NK-92 (cell line): ENCODE measurements at regions not wholly inside any gene's neighbourhood (a gene's known extent, or its start where the extent isn't known, plus 50 kb on each side); places are given as distances from the start of the nearest gene placed in this dataset.

Experiments used
- DNase-seq: peaks from one replicate; lab custom pipeline; 2025; ENCODE audit not compliant: unreplicated experiment; lab: John Stamatoyannopoulos, UW

- DNase-seq, result no peak
These were observed 371.3 kb upstream of the DDHD1 start for GRCh38 chr14:53524391-53524790.

GRCh38 chr14:53523226-53523625 lies 370.1 kb upstream of the DDHD1 start:
- no peak for DNase-seq

GRCh38 chr14:53520078-53520928 lies 367.2 kb upstream of the DDHD1 start:
- DNase-seq, result no peak

- DNase-seq, result no peak
These were observed 366.0 kb upstream of the DDHD1 start for GRCh38 chr14:53519137-53519536.

GRCh38 chr14:53517270-53517960 lies 364.3 kb upstream of the DDHD1 start:
- DNase-seq, result no peak

GRCh38 chr14:53516261-53516774 lies 363.2 kb upstream of the DDHD1 start:
- no peak for DNase-seq

GRCh38 chr14:53515276-53515675 lies 362.2 kb upstream of the DDHD1 start:
- DNase-seq, result no peak

- DNase-seq, result no peak
These were observed 361.1 kb upstream of the DDHD1 start for GRCh38 chr14:53514197-53514596.

GRCh38 chr14:53510281-53510912 lies 357.3 kb upstream of the DDHD1 start:
- no peak for DNase-seq

- no peak for DNase-seq
These were observed 356.4 kb upstream of the DDHD1 start for GRCh38 chr14:53509276-53510244.

GRCh38 chr14:53501361-53502211 lies 348.5 kb upstream of the DDHD1 start:
- no peak for DNase-seq

GRCh38 chr14:53500191-53500590 lies 347.1 kb upstream of the DDHD1 start:
- no peak for DNase-seq

GRCh38 chr14:53496668-53497067 lies 343.5 kb upstream of the DDHD1 start:
- no peak for DNase-seq

GRCh38 chr14:53495846-53496343 lies 342.8 kb upstream of the DDHD1 start:
- DNase-seq, result no peak

- no peak for DNase-seq
These were observed 341.5 kb upstream of the DDHD1 start for GRCh38 chr14:53494587-53494986.

GRCh38 chr14:53493860-53494259 lies 340.7 kb upstream of the DDHD1 start:
- DNase-seq, result no peak

- DNase-seq, result no peak
These were observed 340.2 kb upstream of the DDHD1 start for GRCh38 chr14:53493320-53493719.

GRCh38 chr14:53491884-53492277 lies 338.8 kb upstream of the DDHD1 start:
- no peak for DNase-seq

GRCh38 chr14:53491256-53491883 lies 338.2 kb upstream of the DDHD1 start:
- DNase-seq, result no peak
